Endothelial cell (in vitro differentiated cells): ENCODE measurements at regions not wholly inside any gene's neighbourhood (a gene's known extent, or its start where the extent isn't known, plus 50 kb on each side); places are given as distances from the start of the nearest gene placed in this dataset.

Source experiments
- DNase-seq: peaks from one replicate; pipeline ENCODE4 v3.0.0; 2021; ENCODE audit warnings: low spot score
- H3K27ac Mint-ChIP-seq: one replicate; pipeline ENCODE4 v1.8.0; 2021; ENCODE audit warnings: mixed read lengths, inconsistent platforms; ENCODE audit not compliant: unreplicated experiment
- H3K27me3 Mint-ChIP-seq: one replicate; pipeline ENCODE4 v1.8.0; 2021; ENCODE audit warnings: mild to moderate bottlenecking, moderate library complexity, mixed read lengths, inconsistent platforms; ENCODE audit not compliant: unreplicated experiment
- H3K36me3 Mint-ChIP-seq: one replicate; pipeline ENCODE4 v1.8.0; 2021; ENCODE audit warnings: mild to moderate bottlenecking, low read depth, mixed read lengths, inconsistent platforms; ENCODE audit not compliant: unreplicated experiment
- H3K4me1 Mint-ChIP-seq: one replicate; pipeline ENCODE4 v1.8.0; 2021; ENCODE audit warnings: mild to moderate bottlenecking, mixed read lengths, inconsistent platforms; ENCODE audit not compliant: unreplicated experiment
- H3K4me3 Mint-ChIP-seq: one replicate; pipeline ENCODE4 v1.8.0; 2021; ENCODE audit warnings: mild to moderate bottlenecking, mixed read lengths, inconsistent platforms; ENCODE audit not compliant: unreplicated experiment
- H3K9me3 Mint-ChIP-seq: one replicate; pipeline ENCODE4 v1.8.0; 2021; ENCODE audit warnings: mixed read lengths, inconsistent platforms; ENCODE audit not compliant: unreplicated experiment
- TF ChIP-seq, protein P1 (sequence below): fragments of 200-600 bp; sonication (generic); IDR thresholded peaks from one replicate; pipeline ENCODE4 v1.5.0; 2021; ENCODE audit warnings: antibody characterized with exemption; ENCODE audit not compliant: unreplicated experiment

DNA sequence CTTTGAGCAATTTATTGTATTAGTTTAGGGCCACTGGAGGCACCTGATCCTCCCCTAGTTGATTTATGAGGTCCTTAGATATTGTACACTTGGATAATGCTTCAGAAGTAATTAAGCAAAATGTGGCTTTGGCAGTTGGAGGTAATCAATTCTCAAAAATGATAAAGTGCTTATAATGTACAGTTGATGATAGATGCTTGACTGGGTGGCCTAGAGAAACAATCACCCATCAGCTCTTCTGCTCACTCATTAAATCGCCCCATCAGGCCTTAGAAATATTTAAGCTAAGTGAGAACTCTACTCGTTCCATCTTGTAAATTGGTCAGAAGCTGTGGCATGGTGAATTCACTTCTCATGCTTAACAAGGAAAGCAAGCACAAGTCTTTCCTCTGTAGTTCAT, 349.9 kb downstream of the SAMD5 start:
- Mint-ChIP-seq H3K9me3 (peaks cover 5% of the 10 kb centered on the region), H3K4me1 (peaks cover 7% of the 10 kb centered on the region), H3K4me3 (no peak overlapping the region), H3K27ac (no peak overlapping the region), H3K36me3 (no peaks in the 10 kb centered on the region), H3K27me3 (no peaks in the 10 kb centered on the region)
- TF ChIP-seq, protein P1, sequence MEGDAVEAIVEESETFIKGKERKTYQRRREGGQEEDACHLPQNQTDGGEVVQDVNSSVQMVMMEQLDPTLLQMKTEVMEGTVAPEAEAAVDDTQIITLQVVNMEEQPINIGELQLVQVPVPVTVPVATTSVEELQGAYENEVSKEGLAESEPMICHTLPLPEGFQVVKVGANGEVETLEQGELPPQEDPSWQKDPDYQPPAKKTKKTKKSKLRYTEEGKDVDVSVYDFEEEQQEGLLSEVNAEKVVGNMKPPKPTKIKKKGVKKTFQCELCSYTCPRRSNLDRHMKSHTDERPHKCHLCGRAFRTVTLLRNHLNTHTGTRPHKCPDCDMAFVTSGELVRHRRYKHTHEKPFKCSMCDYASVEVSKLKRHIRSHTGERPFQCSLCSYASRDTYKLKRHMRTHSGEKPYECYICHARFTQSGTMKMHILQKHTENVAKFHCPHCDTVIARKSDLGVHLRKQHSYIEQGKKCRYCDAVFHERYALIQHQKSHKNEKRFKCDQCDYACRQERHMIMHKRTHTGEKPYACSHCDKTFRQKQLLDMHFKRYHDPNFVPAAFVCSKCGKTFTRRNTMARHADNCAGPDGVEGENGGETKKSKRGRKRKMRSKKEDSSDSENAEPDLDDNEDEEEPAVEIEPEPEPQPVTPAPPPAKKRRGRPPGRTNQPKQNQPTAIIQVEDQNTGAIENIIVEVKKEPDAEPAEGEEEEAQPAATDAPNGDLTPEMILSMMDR, result no peak
- no peak for DNase-seq

DNA sequence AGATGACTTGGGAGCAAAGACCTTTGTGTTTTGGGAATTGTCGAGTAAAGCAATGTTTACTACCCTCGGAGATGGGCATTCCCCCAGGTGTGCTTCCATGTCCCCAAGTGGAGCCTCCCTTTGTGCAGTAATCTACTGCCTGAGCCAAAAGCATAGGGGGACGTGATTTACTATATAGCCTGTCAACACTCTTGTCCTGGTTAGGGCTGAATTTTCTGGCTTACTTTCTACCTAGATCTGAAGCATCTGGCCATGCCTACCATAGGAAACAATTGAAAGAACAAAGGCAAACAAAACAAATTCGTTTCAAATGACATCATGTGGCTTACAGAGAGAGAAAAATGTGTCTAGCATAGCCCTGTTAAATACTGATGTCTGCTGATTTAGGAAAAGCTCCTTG, 350.6 kb downstream of the SAMD5 start:
- Mint-ChIP-seq H3K9me3 (peaks cover 2% of the 10 kb centered on the region), H3K4me3 (no peak overlapping the region), H3K4me1 (peaks cover 4% of the 10 kb centered on the region), H3K27ac (no peak overlapping the region), H3K27me3 (no peaks in the 10 kb centered on the region), H3K36me3 (no peaks in the 10 kb centered on the region)
- no peak for DNase-seq
- TF ChIP-seq, protein P1, result no peak

DNA sequence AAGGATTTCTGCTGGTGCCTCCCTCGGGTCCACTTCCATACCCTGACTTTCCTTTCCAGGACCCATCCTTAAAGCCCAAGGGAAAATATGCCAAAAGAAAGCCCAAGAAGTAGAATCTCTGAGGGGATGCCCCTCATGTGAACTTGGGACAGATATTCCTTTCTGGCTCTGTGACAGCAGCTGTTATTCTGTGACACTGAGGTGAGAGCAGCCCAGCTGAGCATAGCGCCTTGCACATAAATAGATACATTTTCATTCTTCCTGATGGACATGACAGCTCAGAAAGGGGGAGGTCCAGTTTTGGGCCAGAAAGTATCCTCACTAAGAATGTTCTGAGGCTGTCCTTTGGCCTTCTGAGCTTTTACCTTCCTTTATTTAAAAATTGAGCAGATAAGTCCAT, 353.2 kb downstream of the SAMD5 start:
- Mint-ChIP-seq H3K27ac (no peak overlapping the region), H3K27me3 (no peaks in the 10 kb centered on the region), H3K36me3 (no peaks in the 10 kb centered on the region), H3K4me3 (no peak overlapping the region), H3K4me1 (peaks cover 7% of the 10 kb centered on the region), H3K9me3 (no peaks in the 10 kb centered on the region)
- TF ChIP-seq, protein P1, result no peak
- no peak for DNase-seq

DNA sequence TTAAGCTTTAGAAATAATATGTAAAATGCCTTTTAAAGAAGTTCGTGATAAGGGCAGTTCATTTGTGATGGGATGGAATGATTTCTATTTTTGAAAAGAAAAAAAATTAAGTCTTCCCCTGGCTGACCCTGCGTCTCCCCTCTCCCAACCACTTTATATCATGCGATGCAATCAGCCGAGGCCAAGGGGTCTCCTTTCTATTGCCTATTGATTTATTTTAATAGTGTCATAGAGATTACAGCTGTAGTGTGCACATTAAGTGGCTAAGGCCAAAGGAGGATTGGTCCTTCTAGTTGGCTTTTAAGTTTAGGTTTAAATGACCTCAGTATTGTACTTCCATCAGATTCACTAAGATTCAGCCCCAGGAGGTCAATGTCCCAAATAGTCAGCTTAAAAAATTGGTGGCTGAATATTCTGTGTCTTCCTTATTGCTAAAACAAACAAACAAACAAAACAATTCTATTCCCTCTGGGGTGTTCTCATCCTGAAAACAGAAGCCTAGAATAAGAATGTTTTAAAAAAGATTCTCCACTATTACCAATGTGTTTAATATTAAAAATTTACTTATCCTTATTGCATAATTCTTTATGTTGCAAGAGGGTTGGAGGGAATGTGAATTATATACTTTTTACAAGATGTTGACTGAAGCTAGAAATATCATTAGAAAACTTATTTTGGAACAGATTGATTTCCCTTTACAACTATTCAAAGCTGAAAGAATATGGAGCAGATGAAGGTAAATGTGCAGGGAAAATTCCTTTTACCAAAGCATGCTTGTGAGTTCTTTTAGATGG, 359.1 kb downstream of the SAMD5 start:
- Mint-ChIP-seq H3K27ac (peak overlapping the region; percentile 23), H3K4me1 (peaks cover 27% of the 10 kb centered on the region), H3K27me3 (no peaks in the 10 kb centered on the region), H3K9me3 (no peaks in the 10 kb centered on the region), H3K4me3 (no peak overlapping the region), H3K36me3 (no peaks in the 10 kb centered on the region)
- TF ChIP-seq, protein P1, result no peak
- no peak for DNase-seq

DNA sequence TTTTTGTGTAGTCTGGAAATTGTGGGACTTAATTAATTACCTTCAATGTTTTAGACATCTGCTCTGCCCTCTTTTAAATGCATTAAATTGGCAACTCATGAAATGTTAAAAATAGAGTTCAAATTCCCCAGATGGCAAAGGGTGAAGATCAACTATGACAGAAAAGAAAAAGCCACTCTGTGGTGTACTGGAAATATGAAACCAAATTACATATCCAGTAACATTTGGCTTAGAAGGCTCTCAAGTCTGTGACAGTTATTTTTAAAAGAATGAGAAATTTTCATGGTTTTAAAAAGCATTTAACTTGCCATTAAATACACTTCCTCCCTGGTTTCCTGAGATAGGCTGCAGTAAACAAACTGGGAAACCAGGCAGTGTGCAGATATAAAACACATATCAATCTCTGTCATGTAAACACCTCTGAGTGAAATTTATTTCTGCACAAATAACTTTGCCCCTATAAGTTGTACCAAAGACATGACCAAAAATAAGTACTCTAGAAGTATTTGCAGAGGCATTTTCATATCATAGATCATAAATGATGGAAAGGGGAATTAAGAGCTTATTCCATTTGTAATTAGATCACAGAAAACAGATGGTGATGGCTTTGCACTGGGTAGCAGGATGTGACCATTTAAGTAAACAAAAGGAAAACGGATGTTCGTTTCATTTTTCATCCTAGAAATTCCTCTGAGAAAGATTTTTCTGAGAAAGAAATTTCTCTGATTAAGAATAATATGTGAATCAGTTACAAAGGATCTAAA, 360.1 kb downstream of the SAMD5 start:
- H3K36me3 Mint-ChIP-seq, result no peaks in the 10 kb centered on the region
- peaks cover 27% of the 10 kb centered on the region for H3K4me1 Mint-ChIP-seq
- TF ChIP-seq, protein P1, result no peak
- H3K27me3 Mint-ChIP-seq, result no peaks in the 10 kb centered on the region
- DNase-seq, result no peak
- H3K4me3 Mint-ChIP-seq, result no peak overlapping the region
- H3K27ac Mint-ChIP-seq, result peak overlapping the region; percentile 82
- H3K9me3 Mint-ChIP-seq, result no peaks in the 10 kb centered on the region
